NOMO-1 treated with dmso at 0.1 percent for 144 hours (cell line): ENCODE measurements at regions not wholly inside any gene's neighbourhood (a gene's known extent, or its start where the extent isn't known, plus 50 kb on each side); places are given as distances from the start of the nearest gene placed in this dataset.
"Not testable (repeated sequence)": the region's sequence is repeated elsewhere in the genome, so short reads cannot be mapped to it uniquely, and the experiment has no call there.

Experiments
- DNase-seq: peaks from one replicate; lab custom pipeline; 2025; ENCODE audit not compliant: unreplicated experiment; lab: John Stamatoyannopoulos, UW

DNA sequence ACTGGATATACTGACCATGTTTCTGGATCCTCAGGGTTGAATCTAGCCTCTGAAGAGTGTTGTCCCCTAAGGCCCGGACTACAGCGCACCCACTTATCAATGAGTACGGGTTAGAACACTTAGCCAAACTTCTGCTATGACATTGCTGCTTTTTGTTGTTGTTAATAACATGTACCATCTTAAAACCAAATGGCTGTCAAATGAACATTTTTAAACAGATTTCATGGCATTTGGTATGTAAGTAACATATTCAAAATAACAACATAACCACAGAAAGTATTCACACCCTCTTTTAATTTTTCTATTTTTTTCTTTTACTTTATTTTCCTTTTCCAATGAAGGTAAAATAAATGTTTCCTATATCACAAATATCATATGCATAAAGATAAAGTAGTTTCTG is 1292.5 kb upstream of the TENM4 start:
- no peak for DNase-seq

DNA sequence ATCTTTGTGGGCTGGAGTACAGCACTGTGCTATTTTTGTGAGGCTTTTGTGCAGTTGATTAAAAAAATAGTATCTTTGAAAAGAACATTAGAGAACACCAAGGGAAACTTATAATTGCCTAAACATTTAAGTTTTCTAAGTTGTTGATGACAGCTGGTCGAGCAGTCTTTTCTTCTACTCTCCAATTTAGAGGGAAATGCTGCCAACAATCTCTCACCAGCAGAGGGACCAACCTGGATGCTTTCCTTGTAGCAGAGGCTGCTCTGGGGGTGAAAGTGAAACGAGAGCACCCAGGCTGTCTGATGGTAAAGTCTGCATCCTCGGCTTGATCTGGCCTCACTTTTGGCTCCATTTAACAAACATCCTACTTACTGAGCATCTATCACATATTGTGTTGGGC is 1286.5 kb upstream of the TENM4 start:
- no peak for DNase-seq

DNA sequence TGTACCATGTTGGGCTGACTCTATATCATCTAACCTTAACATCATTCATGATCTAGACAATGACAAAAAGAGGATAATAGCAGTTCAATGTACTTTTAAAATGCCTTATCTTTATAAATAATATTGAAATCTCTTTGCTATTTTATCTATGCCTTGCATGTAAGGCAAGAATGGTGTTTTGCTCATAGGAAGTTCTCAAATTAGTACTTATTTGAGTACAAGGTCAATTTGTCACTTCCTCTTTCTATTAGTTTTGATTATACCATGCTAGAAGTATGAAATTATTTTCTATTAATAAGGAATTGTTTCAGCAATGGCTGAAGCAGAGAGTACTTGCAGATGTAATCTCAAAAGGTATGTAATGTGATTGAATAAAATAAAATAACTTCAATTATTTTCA is 1285.4 kb upstream of the TENM4 start:
- DNase-seq = no peak

DNA sequence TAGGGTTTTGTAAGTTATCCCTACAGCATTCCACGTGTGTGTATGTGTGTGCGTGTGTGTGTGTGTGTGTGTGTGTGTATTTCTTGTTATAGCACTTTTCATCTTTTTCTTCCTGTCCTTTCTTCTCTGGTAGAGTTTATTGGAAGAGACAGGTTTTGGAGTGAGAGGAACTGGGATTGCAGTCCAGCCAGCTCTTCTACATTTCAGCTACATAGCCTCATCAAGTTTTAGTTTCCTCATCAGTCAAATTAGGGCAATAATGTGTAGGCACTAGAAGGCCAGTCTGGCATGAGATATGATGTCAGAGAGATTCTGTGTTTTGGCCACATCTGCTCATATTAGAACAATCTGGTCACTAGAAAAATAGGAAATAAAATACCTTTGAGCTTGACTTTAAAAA is 1283.5 kb upstream of the TENM4 start:
- DNase-seq = no peak

DNA sequence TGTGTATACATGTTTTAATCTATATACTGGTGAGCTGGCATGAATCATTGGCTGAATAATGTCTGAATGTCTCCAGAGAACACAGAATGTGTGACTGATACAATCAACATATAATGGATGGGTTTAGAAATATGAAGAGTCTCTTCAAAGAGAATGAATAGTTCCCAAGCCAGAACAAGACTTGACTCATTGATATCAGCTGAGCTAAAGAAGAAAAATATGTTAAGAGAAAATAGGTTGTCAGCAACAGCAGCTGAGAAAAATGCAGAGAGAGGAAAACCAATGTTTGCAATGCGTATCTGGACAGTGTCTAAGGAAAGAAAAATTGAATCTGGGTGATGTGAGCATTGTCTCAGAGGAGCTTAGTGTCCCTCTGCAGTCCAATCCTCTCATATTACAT is 1281.8 kb upstream of the TENM4 start:
- DNase-seq = no peak

DNA sequence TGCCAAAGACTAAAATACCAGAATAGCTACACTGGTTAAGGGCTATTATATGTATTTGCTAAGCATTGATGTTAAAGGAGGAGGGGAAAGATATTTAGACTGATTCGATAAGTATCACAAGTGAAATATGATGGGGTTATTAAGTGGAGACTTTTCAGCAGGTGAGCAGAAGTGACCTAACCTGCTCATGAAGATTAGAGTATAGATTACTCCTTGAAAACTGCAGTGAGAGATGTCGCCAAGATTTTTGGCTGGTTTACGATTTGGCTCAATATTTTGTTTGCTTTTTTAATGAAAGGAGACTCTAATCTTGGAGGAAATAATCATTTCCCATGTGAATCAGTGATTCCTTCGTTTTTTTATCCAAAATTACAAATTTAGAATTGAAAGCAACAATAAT is 1279.5 kb upstream of the TENM4 start:
- DNase-seq = no peak

DNA sequence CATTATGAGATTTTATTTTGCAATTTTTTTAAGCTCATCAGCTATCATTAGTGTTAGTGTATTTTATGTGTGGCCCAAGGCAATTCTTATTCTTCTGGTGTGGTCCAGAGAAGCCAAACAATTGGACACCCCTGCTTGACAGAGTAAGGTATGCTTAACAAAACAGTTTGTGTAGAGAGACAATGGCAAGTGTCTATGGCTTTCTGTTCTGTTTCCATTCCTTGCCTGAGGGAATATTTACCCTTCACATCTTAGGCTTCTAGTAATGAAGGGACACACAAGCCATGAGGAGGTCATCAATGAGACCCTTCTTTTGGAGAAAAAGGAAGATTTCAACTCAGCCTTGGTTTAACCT is 1278.4 kb upstream of the TENM4 start:
- DNase-seq = no peak

DNA sequence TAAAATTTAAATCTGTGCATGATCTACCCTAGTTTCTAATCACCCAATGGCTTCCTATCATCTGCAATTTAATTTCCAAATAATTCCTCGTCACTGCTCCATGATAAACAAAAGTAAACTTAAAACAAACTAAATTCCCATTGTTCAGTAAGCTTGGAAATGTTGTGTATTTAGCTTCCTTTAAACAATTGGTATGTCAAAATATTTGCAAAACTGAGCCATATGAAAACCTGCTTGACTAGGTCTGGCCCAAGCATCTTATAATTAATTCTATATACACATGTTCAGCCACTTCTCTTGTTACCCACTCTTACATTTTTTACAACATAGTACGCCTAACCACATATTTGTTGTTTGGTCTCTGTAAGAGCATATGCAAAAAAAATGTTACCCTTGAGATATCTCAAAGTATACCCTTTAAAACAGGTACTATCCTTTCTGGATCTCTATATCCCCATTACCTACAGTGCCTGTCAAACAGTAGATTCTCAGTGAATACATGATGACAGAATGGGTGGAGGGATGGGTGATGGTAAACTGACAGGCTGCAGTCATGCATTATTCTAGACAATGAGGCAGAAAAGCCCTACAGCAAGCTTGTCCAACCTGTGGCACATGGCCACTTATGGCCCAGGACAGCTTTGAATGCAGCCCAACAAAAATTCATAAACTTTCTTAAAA is 1277.9 kb upstream of the TENM4 start:
- no peak for DNase-seq

DNA sequence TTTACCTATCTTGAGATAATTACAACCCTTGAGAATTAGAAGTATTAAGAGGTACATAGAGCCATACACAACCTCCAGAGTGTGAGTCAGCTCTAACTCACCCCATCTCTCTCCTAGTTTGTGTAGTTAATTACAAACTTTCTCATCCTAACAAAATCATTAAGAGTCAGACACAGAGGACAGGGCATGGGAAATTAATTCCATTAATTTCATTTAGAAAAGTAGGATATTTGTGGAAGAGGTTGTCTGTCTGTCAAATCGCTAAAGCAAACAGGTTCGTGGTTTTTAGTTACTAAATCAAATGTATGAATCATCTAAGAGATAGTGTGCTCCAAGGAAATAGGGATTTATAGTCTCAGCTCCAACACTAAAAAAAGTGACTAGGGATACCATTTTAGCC is 1261.4 kb upstream of the TENM4 start:
- no peak for DNase-seq

DNA sequence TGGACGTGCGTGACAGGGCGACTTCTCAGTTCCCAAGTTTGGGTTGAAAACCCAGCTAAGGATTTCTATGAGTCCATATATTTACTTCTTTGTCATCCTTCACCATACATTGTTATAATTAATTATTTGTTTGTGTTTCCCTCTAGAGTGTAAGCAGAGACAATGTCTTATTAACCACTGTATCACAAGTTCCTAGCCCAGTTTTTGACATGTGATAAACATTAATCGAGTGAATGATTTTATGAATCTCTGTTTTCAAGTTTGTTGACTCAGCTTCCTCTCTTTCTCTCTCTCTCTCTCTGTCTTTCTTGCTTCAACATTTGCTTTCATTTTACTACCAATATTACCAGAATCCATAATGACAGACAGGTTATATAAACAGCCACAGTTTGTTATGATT is 1259.6 kb upstream of the TENM4 start:
- no peak for DNase-seq

DNA sequence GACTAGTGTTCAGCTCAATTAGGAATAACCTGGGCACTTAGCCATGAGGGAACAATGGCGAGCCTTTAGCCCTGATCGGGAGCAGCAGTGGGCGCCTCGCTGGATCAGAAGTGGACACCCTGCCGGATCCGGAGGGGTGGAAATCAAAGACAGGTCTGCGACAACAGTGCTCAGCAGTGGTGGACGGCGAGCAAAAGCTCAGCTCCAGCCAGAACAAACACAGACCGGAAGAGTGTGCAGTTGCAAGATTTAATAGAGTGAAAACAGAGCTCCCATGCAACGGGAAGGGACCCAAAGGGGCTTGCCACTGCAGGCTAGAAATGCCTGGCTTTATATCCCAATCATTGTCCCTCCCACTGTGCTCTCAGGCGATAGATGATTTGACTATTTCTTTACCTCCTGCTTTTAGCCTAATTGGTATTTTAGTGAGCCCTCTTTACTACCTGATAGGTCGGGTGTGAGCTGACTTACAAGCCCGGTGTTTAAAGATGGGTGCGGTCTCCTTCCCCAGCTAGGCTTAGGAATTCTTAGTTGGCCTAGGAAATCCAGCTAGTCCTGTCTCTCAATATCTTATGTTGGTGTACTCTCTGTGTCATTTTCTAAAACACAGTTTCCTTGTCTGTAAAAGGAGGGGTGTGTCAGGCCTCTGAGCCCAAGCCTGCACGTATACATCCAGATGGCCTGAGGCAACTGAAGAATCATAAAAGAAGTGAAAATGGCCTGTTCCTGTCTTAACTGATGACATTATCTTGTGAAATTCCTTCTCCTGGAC is 1258.8 kb upstream of the TENM4 start:
- not testable (repeated sequence) for DNase-seq

DNA sequence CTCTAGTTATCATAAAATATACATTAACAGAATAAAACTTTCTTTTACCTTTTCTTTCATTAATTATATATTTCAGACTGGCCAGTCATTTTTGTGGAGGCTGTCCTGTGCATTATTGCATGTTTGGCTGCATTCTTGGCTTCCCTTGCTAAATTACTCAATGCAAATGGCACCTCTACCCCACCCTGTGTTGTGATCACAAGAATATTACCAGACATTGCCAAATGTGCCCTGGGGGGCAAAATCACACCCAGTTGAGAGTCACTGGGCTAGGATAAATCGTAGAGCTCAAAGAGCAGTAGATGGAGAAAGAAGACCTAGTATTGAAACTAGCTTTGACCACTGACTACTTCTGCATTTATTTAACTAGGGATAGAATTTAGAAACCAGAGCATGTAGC is 1257.8 kb upstream of the TENM4 start:
- no peak for DNase-seq

DNA sequence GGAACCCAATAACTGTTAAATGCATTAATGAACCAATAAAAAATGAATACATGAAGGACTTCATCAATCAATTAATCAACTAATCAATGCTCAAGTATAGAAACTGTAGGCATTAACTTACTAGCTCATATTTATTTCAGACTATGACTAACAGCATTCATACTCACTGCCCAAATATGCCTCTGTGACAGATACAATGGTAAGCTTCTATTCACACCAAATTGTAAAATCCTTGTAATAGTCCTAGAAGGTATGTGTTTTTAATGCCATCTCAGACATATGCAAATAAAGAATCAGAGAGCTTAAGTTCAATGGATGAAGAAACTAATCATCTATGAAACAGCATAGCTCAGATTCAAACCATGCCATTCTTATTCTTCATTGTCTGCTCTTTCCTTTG is 1253.6 kb upstream of the TENM4 start:
- no peak for DNase-seq

DNA sequence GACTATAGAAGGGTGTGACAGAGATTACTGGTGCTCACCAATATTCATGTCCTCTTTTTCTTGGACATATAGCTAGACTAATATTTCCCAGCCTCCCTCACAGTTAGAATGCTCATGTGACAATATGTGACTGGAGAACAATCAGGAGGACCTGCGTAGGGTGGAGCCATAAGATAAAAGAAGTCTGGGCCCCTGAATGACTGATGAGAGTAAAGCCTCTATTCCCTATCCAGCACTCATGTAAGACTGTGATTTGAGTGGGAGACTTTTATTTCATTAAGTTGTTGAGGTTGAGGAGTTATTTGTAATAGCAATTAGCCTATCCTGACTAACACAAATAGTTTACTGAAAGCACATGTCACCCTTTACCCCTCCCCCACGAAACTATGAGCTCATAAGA is 1247.1 kb upstream of the TENM4 start:
- DNase-seq = no peak

DNA sequence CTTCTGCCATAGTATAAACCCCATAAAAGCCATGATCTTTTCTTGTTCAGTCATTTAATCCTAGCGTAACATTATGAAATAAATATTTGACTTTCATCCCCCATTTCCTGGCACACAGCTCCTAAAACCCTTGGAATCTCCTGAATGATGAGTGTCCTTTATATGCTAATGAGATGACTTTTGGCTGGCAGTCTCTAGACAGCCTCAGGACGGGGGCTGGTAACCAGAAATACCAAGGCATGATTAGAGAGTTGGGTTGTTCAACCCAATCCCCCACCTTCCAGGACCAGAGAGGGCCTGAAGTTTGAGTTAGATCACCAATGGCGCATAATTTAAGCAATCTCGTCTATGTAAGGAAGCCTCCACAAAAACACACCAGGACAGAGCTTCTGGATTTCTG is 1246.1 kb upstream of the TENM4 start:
- no peak for DNase-seq

DNA sequence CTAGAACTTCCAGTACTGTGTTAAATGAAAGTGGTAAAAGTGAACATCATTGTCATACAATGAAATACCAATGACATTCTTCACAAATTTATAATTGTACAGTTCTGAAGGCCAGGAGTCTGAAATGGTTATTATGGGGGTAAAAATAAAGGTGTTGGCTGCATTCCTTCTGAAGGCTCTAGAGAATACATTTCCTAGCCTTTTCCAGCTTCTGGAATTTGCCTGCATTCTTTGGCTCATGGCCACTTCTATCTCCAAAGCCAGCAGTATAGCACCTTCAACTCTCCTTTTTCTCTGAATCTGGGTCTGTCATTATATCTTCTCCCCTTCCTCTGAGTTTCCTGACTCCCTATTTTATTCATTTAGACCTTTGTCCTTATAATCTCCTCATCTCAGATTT is 1232.7 kb upstream of the TENM4 start:
- no peak for DNase-seq

DNA sequence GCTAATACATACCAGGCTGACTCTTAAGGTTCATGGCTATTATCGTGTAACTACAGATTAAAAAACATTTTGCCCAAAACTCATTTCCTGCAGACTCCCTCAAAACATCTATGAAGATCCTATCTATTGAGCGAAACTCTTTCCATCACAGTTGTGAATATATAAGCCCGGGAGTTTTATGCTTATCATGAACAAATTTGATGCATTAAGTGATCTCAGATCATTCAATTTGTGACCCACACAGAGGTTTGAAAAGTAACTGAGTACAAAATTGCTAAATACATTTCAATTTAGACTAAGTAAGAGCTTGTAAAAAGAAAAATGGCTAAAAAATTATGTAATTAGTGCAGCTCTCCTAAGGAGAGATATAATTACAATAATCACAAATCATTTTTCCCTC is 1228.8 kb upstream of the TENM4 start:
- DNase-seq = no peak

DNA sequence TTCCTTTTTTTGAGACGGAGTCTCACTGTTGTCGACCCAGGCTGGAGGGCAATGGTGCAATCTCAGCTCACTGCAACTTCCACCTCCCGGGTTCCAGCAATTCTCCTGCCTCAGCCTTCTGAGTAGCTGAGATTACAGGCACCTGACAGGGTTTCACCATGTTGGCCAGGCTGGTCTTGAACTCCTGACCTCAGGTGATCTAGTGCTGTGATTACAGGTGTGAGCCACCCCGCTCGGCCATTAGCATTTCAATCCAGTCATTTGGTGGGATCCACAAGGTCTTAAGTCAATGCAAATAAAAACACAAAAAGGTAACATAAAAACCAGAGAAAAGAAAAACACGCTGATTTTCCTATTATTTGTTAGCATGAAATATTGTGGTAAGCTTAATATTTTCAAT is 1227.2 kb upstream of the TENM4 start:
- DNase-seq = no peak

DNA sequence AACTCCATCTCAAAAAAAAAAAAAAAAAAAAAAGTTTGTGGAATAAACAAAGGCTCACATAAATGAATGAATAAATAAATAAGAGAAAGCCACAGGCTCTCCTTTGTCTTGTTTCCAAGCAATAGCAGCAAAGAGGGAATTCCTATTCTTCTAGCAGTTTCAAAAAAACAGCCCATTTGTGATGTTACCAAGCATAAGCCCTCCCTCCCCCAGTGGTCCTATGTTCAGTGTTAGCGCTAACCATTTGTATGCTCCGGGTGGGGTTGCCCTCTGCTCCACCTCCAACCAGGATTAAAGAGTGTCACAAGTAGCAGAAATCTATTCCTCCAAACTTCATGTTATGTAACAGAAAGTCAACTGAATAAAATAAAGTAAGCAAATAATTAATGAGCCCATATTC is 1215.0 kb upstream of the TENM4 start:
- DNase-seq = no peak

DNA sequence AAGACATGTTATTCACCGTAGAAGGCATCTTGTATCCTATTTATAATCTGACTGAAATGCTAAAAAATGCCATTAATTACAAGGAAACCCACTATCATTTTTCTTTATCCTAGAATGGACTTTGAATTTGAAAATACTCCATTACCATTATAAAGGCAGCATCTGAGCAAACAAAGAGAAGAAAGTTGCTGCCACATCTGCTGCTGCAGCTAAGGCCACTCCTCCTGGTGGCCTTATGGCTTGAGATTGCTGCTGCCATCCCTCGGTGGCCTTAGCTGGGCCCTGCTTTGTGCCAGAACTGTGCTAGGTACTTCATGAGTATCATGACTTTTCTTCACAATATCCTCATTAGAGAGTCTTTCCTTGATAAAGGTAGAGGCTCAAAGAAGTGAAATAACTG is 1210.1 kb upstream of the TENM4 start:
- DNase-seq = no peak

DNA sequence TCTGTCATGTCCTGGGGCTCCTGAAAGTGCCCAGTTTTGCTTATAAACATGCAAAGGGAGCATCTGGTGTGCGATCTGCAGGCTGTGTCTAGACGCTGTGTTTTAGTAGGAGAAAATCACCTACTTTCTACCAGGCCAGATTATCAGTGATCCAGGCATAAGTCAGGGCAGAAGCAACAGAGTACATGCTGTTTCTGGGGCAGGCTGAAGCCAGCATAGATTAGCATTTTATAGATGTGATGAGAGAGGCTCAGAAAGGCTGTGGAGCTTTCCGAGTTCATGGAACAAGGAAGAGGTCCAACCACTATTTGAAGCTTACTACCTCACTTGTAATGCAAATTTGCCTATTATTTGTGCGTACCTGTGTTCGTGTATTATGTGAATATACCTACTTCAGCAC is 1208.4 kb upstream of the TENM4 start:
- no peak for DNase-seq

DNA sequence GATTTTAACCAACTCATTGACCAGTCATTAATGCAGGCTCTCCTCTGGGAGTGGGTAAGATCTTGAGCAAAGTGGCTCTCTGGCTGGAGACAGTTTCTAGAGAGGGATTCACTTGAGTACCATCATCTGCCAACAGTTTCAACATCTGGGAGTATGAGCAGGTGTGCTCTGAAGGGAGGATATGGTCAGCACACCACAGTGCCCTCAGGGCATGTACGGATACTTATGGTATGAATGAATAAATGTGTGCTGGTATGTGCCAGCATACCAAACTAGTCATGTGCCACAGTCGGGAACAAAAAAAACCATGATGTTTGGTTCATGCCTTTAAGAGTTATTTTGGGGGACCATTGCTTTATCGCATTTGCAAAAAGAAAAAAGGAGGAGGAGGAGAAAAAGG is 1197.5 kb upstream of the TENM4 start:
- DNase-seq = no peak

DNA sequence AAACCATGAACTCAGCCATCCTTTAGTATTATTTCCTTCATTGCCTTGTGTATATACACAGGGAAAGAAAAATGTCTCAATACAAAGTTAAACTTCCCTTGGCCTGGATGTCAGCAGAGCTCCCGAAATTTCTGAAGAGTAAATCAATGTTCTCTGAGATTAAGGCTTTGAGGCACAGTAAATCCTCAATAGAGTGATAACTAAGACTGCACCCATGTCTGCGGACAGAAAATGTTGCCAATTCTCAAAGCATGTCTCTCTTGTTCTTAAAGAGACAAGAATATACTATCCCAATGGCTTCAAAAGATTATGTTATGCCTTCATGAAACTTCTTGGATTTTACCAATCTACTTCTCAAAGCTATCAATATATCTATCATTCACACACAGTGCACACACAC is 1196.7 kb upstream of the TENM4 start:
- no peak for DNase-seq
